ENCODE measurements at regions not wholly inside any gene's neighbourhood (a gene's known extent, or its start where the extent isn't known, plus 50 kb on each side); places are given as distances from the start of the nearest gene placed in this dataset.

DNA sequence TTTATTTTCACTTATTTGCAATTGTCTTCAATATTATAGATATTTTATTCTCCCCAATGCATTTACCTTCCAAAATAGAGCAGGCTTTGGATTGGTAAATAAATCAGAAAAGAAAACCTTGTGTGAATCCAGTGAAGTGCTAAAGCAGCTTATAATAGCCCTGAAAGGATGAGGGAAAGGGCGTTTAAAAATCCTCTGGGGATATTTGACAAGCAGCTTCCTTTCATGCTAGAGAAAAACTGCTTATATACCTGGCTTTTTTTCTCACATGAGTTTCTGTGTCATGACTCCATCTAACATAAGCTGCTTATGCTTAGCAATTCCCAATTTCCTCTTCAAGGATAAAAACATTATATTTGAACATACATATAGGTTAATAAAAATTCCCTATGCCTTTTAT lies 221.6 kb upstream of the SEMA3E start:
- TF ChIP-seq, protein P1, sequence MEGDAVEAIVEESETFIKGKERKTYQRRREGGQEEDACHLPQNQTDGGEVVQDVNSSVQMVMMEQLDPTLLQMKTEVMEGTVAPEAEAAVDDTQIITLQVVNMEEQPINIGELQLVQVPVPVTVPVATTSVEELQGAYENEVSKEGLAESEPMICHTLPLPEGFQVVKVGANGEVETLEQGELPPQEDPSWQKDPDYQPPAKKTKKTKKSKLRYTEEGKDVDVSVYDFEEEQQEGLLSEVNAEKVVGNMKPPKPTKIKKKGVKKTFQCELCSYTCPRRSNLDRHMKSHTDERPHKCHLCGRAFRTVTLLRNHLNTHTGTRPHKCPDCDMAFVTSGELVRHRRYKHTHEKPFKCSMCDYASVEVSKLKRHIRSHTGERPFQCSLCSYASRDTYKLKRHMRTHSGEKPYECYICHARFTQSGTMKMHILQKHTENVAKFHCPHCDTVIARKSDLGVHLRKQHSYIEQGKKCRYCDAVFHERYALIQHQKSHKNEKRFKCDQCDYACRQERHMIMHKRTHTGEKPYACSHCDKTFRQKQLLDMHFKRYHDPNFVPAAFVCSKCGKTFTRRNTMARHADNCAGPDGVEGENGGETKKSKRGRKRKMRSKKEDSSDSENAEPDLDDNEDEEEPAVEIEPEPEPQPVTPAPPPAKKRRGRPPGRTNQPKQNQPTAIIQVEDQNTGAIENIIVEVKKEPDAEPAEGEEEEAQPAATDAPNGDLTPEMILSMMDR (conservative IDR thresholded peaks at IDR 0.05; ENCODE audit: low read depth in 2 of 2): no peak
- TF ChIP-seq POLR2AphosphoS5 (IDR thresholded peaks at IDR 0.05; ENCODE audit: low read depth) (no peak), EZH2 (IDR thresholded peaks at IDR 0.05; ENCODE audit: low read depth, unreplicated experiment) (no peak), CREB1 (CRISPR knock-in tag; IDR thresholded peaks at IDR 0.05; ENCODE audit: low read depth) (no peak), ZNF331 (CRISPR knock-in tag; IDR thresholded peaks at IDR 0.05; ENCODE audit: low read depth) (no peak), EZH2phosphoT487 (IDR thresholded peaks at IDR 0.05; ENCODE audit: unreplicated experiment) (no peak), ZNF114 (CRISPR knock-in tag; IDR thresholded peaks at IDR 0.05) (no peak), JUNB (IDR thresholded peaks at IDR 0.05; ENCODE audit: unreplicated experiment) (no peak)
- TF ChIP-seq, protein P2, sequence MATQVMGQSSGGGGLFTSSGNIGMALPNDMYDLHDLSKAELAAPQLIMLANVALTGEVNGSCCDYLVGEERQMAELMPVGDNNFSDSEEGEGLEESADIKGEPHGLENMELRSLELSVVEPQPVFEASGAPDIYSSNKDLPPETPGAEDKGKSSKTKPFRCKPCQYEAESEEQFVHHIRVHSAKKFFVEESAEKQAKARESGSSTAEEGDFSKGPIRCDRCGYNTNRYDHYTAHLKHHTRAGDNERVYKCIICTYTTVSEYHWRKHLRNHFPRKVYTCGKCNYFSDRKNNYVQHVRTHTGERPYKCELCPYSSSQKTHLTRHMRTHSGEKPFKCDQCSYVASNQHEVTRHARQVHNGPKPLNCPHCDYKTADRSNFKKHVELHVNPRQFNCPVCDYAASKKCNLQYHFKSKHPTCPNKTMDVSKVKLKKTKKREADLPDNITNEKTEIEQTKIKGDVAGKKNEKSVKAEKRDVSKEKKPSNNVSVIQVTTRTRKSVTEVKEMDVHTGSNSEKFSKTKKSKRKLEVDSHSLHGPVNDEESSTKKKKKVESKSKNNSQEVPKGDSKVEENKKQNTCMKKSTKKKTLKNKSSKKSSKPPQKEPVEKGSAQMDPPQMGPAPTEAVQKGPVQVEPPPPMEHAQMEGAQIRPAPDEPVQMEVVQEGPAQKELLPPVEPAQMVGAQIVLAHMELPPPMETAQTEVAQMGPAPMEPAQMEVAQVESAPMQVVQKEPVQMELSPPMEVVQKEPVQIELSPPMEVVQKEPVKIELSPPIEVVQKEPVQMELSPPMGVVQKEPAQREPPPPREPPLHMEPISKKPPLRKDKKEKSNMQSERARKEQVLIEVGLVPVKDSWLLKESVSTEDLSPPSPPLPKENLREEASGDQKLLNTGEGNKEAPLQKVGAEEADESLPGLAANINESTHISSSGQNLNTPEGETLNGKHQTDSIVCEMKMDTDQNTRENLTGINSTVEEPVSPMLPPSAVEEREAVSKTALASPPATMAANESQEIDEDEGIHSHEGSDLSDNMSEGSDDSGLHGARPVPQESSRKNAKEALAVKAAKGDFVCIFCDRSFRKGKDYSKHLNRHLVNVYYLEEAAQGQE (IDR thresholded peaks at IDR 0.05; ENCODE audit: unreplicated experiment): no peak
- TF ChIP-seq, protein P3, sequence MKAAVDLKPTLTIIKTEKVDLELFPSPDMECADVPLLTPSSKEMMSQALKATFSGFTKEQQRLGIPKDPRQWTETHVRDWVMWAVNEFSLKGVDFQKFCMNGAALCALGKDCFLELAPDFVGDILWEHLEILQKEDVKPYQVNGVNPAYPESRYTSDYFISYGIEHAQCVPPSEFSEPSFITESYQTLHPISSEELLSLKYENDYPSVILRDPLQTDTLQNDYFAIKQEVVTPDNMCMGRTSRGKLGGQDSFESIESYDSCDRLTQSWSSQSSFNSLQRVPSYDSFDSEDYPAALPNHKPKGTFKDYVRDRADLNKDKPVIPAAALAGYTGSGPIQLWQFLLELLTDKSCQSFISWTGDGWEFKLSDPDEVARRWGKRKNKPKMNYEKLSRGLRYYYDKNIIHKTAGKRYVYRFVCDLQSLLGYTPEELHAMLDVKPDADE (IDR thresholded peaks at IDR 0.05): no peak
- TF ChIP-seq, protein P4, sequence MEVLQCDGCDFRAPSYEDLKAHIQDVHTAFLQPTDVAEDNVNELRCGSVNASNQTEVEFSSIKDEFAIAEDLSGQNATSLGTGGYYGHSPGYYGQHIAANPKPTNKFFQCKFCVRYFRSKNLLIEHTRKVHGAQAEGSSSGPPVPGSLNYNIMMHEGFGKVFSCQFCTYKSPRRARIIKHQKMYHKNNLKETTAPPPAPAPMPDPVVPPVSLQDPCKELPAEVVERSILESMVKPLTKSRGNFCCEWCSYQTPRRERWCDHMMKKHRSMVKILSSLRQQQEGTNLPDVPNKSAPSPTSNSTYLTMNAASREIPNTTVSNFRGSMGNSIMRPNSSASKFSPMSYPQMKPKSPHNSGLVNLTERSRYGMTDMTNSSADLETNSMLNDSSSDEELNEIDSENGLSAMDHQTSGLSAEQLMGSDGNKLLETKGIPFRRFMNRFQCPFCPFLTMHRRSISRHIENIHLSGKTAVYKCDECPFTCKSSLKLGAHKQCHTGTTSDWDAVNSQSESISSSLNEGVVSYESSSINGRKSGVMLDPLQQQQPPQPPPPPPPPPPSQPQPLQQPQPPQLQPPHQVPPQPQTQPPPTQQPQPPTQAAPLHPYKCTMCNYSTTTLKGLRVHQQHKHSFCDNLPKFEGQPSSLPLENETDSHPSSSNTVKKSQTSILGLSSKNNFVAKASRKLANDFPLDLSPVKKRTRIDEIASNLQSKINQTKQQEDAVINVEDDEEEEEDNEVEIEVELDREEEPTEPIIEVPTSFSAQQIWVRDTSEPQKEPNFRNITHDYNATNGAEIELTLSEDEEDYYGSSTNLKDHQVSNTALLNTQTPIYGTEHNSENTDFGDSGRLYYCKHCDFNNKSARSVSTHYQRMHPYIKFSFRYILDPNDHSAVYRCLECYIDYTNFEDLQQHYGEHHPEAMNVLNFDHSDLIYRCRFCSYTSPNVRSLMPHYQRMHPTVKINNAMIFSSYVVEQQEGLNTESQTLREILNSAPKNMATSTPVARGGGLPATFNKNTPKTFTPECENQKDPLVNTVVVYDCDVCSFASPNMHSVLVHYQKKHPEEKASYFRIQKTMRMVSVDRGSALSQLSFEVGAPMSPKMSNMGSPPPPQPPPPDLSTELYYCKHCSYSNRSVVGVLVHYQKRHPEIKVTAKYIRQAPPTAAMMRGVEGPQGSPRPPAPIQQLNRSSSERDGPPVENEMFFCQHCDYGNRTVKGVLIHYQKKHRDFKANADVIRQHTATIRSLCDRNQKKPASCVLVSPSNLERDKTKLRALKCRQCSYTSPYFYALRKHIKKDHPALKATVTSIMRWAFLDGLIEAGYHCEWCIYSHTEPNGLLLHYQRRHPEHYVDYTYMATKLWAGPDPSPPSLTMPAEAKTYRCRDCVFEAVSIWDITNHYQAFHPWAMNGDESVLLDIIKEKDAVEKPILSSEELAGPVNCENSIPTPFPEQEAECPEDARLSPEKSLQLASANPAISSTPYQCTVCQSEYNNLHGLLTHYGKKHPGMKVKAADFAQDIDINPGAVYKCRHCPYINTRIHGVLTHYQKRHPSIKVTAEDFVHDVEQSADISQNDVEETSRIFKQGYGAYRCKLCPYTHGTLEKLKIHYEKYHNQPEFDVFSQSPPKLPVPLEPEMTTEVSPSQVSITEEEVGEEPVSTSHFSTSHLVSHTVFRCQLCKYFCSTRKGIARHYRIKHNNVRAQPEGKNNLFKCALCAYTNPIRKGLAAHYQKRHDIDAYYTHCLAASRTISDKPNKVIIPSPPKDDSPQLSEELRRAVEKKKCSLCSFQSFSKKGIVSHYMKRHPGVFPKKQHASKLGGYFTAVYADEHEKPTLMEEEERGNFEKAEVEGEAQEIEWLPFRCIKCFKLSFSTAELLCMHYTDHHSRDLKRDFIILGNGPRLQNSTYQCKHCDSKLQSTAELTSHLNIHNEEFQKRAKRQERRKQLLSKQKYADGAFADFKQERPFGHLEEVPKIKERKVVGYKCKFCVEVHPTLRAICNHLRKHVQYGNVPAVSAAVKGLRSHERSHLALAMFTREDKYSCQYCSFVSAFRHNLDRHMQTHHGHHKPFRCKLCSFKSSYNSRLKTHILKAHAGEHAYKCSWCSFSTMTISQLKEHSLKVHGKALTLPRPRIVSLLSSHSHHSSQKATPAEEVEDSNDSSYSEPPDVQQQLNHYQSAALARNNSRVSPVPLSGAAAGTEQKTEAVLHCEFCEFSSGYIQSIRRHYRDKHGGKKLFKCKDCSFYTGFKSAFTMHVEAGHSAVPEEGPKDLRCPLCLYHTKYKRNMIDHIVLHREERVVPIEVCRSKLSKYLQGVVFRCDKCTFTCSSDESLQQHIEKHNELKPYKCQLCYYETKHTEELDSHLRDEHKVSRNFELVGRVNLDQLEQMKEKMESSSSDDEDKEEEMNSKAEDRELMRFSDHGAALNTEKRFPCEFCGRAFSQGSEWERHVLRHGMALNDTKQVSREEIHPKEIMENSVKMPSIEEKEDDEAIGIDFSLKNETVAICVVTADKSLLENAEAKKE (CRISPR knock-in tag; IDR thresholded peaks at IDR 0.05): no peak

Measured in GM23338 (cell line).